Type B pancreatic cell (in vitro differentiated cells): ENCODE measurements at regions not wholly inside any gene's neighbourhood (a gene's known extent, or its start where the extent isn't known, plus 50 kb on each side); places are given as distances from the start of the nearest gene placed in this dataset.

Experiments used
- DNase-seq: peaks from one replicate; pipeline ENCODE4 v3.0.0; 2021; ENCODE audit warnings: mixed read lengths; ENCODE audit not compliant: unreplicated experiment; ENCODE audit errors: extremely low spot score
- H3K27ac Mint-ChIP-seq: 2 replicates; pipeline ENCODE4 v1.8.0; 2021; ENCODE audit warnings: mild to moderate bottlenecking, mixed read lengths
- H3K27me3 Mint-ChIP-seq: 2 replicates; pipeline ENCODE4 v1.8.0; 2021; ENCODE audit warnings: mixed read lengths
- H3K36me3 Mint-ChIP-seq: 2 replicates; pipeline ENCODE4 v1.8.0; 2021; ENCODE audit warnings: mixed read lengths
- H3K4me1 Mint-ChIP-seq: one replicate; pipeline ENCODE4 v1.8.0; 2021; ENCODE audit warnings: mixed read lengths; ENCODE audit not compliant: unreplicated experiment
- H3K4me3 Mint-ChIP-seq: 2 replicates; pipeline ENCODE4 v1.8.0; 2021; ENCODE audit warnings: mild to moderate bottlenecking, mixed read lengths
- H3K9me3 Mint-ChIP-seq: 2 replicates; pipeline ENCODE4 v1.8.0; 2021; ENCODE audit warnings: mixed read lengths
- CTCF ChIP-seq: fragments of 200-600 bp; sonication (generic); conservative IDR thresholded peaks from 2 replicates; pipeline ENCODE4 v1.5.0; 2021; ENCODE audit warnings: antibody characterized with exemption, mild to moderate bottlenecking

DNA sequence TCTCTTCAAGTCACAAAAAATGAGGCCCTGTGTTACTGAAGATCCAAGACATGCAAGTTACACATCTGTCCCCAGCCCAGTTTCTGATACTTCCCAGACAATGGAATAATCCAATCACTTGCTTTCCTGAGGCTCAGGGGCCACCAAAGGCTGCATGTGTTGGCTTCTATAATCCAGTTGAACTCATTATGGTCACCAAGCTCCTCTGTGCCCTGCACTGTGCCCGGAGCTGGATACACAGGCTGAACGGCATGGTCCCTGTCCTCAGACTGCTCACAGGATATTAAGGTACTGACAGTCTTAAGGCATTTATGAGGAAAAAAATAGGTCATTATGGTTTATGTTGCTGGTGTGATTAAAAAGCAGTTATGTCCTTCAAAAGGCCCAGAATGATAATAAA, 117.0 kb upstream of the SYT6 start:
- DNase-seq: no peak
- Mint-ChIP-seq H3K4me1 (no peaks in the 10 kb centered on the region), H3K27ac (no peak overlapping the region), H3K27me3 (peaks cover 8% of the 10 kb centered on the region), H3K9me3 (no peaks in the 10 kb centered on the region), H3K4me3 (no peak overlapping the region), H3K36me3 (no peaks in the 10 kb centered on the region)
- no peak for TF ChIP-seq CTCF

- Mint-ChIP-seq H3K9me3 (no peaks in the 10 kb centered on the region), H3K36me3 (no peaks in the 10 kb centered on the region), H3K4me3 (no peak overlapping the region), H3K27me3 (peaks cover 11% of the 10 kb centered on the region), H3K27ac (no peak overlapping the region), H3K4me1 (no peaks in the 10 kb centered on the region)
- TF ChIP-seq CTCF: no peak
- no peak for DNase-seq
Observed at GRCh38 chr1:114270282-114270681, 116.6 kb upstream of the SYT6 start.

DNA sequence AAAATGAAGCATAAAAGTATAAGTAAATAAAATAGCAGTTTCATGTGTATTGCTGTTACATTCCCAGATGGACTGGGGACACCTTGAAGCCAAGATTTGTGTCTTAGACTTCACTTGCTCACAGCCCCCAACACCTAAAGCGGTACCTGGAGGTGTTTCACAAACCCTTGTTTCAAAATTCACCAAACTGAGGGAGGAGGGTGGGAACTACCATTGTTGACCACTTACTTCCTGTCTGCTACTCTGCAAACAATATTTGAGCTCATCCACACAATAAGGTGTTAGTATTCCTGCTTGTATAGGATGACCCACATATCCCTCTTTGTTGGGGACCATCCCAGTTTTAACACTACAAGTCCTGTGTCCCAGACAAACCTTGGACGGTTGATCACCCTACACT, 115.9 kb upstream of the SYT6 start:
- H3K36me3 Mint-ChIP-seq: no peaks in the 10 kb centered on the region
- peaks cover 11% of the 10 kb centered on the region for H3K27me3 Mint-ChIP-seq
- no peak for TF ChIP-seq CTCF

DNA sequence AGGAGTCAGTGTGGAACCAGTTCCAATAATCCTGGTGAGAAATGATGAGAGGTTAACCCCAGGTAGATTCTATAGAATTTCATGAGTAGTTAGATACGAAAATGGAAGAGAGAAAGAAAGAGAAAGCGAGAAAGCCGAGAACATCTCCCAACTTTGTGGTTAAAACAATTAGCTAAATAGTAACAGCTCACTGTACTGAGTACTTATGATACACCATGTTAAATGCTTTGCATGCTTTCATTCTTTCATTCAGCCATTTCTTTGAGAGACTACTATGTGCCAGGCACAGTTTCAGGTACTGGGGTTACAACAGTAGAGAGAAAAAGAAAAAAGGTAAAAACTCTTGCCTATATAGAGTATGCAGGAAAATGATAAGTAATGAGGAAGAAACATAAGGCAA, 109.7 kb upstream of the SYT6 start:
- H3K27ac Mint-ChIP-seq: no peak overlapping the region
- no peak overlapping the region for H3K4me3 Mint-ChIP-seq
- peaks cover 11% of the 10 kb centered on the region for H3K27me3 Mint-ChIP-seq
- no peaks in the 10 kb centered on the region for H3K9me3 Mint-ChIP-seq
- no peaks in the 10 kb centered on the region for H3K4me1 Mint-ChIP-seq
- TF ChIP-seq CTCF: no peak
- DNase-seq: no peak
- H3K36me3 Mint-ChIP-seq: no peaks in the 10 kb centered on the region

More for the DNA sequence above, 115.9 kb upstream of the SYT6 start:
- no peak overlapping the region for H3K4me3 Mint-ChIP-seq
- H3K9me3 Mint-ChIP-seq: no peaks in the 10 kb centered on the region
- no peak for DNase-seq
- H3K4me1 Mint-ChIP-seq: no peaks in the 10 kb centered on the region
- no peak overlapping the region for H3K27ac Mint-ChIP-seq

DNA sequence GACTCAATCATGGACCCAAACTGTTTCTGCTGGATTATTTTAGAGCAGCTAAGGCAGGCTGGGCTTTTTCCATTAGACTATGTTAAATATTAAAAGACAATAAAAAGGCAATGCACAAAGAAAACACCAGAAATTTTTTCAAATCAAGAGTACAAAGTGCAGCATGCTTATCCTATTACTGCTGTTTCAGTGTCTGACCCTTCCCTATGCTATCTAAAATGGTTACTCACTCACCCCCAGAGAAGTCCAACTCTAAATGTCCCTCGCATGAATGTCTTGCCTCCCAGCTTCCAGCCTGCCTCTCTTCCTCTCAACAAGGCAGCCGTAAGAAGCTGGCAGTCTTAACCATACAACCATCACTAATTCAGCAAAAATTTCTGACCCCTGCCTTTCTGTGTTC, 108.7 kb upstream of the SYT6 start:
- TF ChIP-seq CTCF: no peak
- H3K27me3 Mint-ChIP-seq: peaks cover 11% of the 10 kb centered on the region
- no peaks in the 10 kb centered on the region for H3K4me1 Mint-ChIP-seq
- H3K36me3 Mint-ChIP-seq: no peaks in the 10 kb centered on the region
- H3K4me3 Mint-ChIP-seq: no peak overlapping the region
- H3K9me3 Mint-ChIP-seq: no peaks in the 10 kb centered on the region
- no peak for DNase-seq
- H3K27ac Mint-ChIP-seq: no peak overlapping the region

GRCh38 chr1:114260805-114261484, 107.3 kb upstream of the SYT6 start:
- no peaks in the 10 kb centered on the region for H3K4me1 Mint-ChIP-seq
- no peak for TF ChIP-seq CTCF
- no peak overlapping the region for H3K27ac Mint-ChIP-seq
- no peaks in the 10 kb centered on the region for H3K36me3 Mint-ChIP-seq
- no peaks in the 10 kb centered on the region for H3K9me3 Mint-ChIP-seq
- peaks cover 8% of the 10 kb centered on the region for H3K27me3 Mint-ChIP-seq
- DNase-seq: no peak
- no peak overlapping the region for H3K4me3 Mint-ChIP-seq
